Immature natural killer cell (primary cell): ENCODE measurements at regions not wholly inside any gene's neighbourhood (a gene's known extent, or its start where the extent isn't known, plus 50 kb on each side); places are given as distances from the start of the nearest gene placed in this dataset.
"Not testable (repeated sequence)": the region's sequence is repeated elsewhere in the genome, so short reads cannot be mapped to it uniquely, and the experiment has no call there.

Experiments used
- DNase-seq, 3 donors: peaks; one replicate each; pipeline ENCODE4 v3.0.0; 2022; ENCODE audit warnings: mixed read lengths in 1 of 3
- H3K27ac Mint-ChIP-seq, 6 donors: one replicate each; pipeline ENCODE4 v1.8.0; 2020; ENCODE audit warnings: mixed read lengths in 6 of 6, mild to moderate bottlenecking in 5 of 6, inconsistent platforms in 4 of 6, moderate library complexity in 3 of 6
- H3K27me3 Mint-ChIP-seq, 3 donors: one replicate each; pipeline ENCODE4 v1.8.0; 2020 to 2021; ENCODE audit warnings: low read depth in 3 of 3, mild to moderate bottlenecking in 3 of 3, mixed read lengths in 3 of 3, moderate library complexity in 3 of 3, inconsistent platforms in 1 of 3
- H3K36me3 Mint-ChIP-seq, 3 donors: one replicate each; pipeline ENCODE4 v1.8.0; 2020; ENCODE audit warnings: mixed read lengths in 3 of 3, inconsistent platforms in 2 of 3, mild to moderate bottlenecking in 2 of 3
- H3K4me1 Mint-ChIP-seq, 2 donors: one replicate each; pipeline ENCODE4 v1.8.0; 2020; ENCODE audit warnings: inconsistent platforms in 2 of 2, mild to moderate bottlenecking in 2 of 2, mixed read lengths in 2 of 2, moderate library complexity in 1 of 2
- H3K4me3 Mint-ChIP-seq, 5 donors: one replicate each; pipeline ENCODE4 v1.8.0; 2020; ENCODE audit warnings: mild to moderate bottlenecking in 5 of 5, mixed read lengths in 5 of 5, inconsistent platforms in 3 of 5, moderate library complexity in 3 of 5
- H3K9me3 Mint-ChIP-seq, 6 donors: one replicate each; pipeline ENCODE4 v1.8.0; 2020; ENCODE audit warnings: mild to moderate bottlenecking in 6 of 6, mixed read lengths in 6 of 6, inconsistent platforms in 4 of 6, moderate library complexity in 3 of 6

DNA sequence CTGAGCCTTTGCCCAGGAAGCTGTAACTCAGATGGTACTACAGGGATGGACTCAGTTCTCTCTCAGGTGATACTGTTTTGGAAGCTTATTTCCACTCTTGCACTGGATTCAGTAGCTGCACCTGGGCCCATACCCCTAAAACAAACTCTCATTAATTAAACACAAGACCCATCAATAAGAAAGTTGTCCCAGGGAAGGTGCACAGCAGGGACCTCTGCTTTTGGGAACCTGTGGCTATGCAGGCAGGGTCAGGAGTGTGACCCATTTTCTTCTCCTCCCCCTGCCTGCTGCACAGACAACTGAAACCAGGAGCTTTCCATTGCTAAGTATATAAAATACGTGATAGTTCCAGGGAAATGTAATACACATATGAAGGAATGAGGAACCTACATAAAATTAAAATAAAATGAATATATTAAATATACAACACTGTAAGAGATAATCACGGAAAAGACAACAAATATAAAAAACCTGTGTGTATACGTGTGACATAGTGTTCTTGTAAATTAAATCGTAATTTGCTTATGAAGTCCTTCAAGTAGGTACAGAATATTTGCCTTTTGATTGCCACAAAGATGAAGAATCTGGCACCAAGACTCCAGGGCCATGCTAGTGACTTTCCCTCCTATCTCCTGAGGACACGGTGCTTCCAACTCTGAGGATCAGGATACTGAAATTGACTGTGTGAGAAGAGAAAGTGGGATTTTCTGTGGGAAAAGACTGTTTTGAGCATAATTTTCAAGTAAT, 101.6 kb upstream of the GOLGA6L6 start:
- peaks cover 0 to 6% of the 10 kb centered on the region in 2 donors for H3K4me1 Mint-ChIP-seq
- peak overlapping the region in 1 of 6 donors; percentile 0 for H3K27ac Mint-ChIP-seq
- no peak overlapping the region for H3K4me3 Mint-ChIP-seq
- DNase-seq = no peak
- H3K9me3 Mint-ChIP-seq = no peaks in the 10 kb centered on the region
- peaks cover 0 to 5% (median 0%) of the 10 kb centered on the region in 3 donors for H3K27me3 Mint-ChIP-seq
- H3K36me3 Mint-ChIP-seq = peaks cover 0 to 5% (median 0%) of the 10 kb centered on the region in 3 donors

DNA sequence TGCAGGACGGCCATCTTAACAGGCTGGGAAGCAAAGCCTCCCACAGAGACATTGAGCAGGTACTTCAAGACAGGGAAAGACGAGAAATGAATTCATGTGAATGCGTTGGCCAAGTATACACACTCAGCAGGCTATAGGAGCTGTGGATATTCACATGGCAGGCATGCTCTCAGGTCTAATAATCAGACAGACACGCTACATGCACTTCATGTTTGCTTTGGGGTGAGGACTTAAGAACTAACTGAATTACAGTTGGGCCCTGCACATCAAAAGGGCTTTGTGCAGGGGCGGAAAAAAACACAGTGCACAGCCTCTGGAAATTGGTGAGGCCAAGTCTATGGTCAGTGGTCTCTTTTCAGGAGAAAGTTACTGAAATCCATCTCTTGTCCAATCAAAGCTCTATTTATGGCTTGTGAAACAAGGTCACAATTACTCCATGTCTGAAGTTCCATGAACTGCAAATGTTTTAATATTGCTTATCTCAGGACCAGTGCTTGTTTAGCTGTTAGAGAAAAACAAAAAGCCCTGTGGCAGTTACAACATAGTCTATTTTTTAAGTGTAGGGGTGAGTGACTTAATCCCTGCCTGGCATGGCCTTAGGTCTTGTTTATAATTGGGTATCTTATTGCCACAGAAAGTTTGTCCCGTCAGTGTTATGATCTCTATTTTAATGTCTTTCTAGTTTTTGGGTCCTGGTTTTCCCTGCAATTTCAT, 100.6 kb upstream of the GOLGA6L6 start:
- peaks cover 0 to 6% of the 10 kb centered on the region in 2 donors for H3K4me1 Mint-ChIP-seq
- H3K36me3 Mint-ChIP-seq = peaks cover 0 to 5% (median 0%) of the 10 kb centered on the region in 3 donors
- H3K4me3 Mint-ChIP-seq = no peak overlapping the region
- H3K27me3 Mint-ChIP-seq = peaks cover 0 to 5% (median 0%) of the 10 kb centered on the region in 3 donors
- no peaks in the 10 kb centered on the region for H3K9me3 Mint-ChIP-seq
- peak overlapping the region in 1 of 6 donors; percentile 0 for H3K27ac Mint-ChIP-seq
- DNase-seq = no peak

DNA sequence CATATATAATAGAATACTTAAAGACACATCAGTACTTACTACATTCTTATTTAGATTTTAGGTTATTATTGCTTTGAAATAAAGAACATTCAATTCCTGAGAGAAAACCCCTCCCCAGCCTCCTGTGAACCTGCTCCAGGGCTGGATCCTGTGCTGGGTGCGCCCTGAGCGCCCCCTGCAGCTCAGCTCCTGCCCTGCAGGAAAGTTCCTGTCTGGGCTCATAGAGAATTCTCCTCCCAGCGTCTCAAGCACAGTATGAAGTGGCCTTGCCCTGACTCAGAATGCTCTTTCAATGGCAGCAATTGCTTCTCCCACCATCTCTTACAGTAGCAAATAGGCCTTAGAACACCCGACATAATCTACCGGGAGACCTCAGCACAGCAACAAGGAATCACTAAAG, 98.8 kb upstream of the GOLGA6L6 start:
- H3K27me3 Mint-ChIP-seq, H3K9me3 Mint-ChIP-seq, H3K27ac Mint-ChIP-seq, H3K36me3 Mint-ChIP-seq, H3K4me3 Mint-ChIP-seq, H3K4me1 Mint-ChIP-seq: not testable (repeated sequence)
- DNase-seq = peak in 2 of 3 donors; percentile 42 to 48

DNA sequence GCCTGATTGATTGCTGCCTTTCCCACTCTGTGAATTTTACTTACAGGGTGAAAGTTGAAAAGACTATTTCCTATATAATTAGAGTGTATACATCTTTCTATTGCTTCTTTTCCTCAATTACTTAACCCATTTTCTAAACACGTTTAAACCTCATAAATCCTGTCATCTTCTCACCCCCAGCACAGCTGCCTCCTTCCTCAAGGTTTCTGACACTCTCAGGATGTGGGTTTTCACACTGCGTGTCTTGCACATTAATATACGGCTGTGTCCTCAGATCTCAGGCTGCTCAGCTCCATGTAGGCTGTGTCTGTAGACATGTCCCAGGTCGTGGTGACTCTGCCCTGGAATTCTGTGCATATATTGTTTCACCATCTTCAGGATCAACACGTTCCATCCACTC, 97.6 kb upstream of the GOLGA6L6 start:
- not testable (repeated sequence) for H3K27me3 Mint-ChIP-seq, H3K36me3 Mint-ChIP-seq, H3K27ac Mint-ChIP-seq, H3K4me3 Mint-ChIP-seq, H3K9me3 Mint-ChIP-seq, H3K4me1 Mint-ChIP-seq
- DNase-seq = peak in 1 of 3 donors; percentile 17

DNA sequence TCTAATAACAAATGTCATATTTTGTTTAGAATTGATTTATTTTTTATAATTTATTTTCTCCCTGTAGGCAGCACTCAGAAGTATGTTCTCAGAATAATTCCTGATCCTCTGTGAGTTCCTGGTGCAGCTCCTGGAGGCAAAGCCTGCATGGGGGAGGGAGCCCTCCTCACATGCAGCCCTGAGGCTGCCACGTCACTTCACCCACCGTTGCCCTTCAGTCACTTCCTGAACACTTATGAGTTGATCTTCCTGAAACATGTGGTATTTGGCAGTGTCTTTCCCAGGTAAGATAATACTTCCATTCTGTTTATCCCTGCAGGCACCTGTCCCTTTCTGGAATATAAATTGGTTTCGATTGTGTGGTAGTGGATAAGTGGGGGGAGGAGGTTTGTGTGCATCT, 95.9 kb upstream of the GOLGA6L6 start:
- DNase-seq, H3K4me3 Mint-ChIP-seq, H3K9me3 Mint-ChIP-seq, H3K36me3 Mint-ChIP-seq, H3K4me1 Mint-ChIP-seq, H3K27ac Mint-ChIP-seq, H3K27me3 Mint-ChIP-seq: not testable (repeated sequence)

DNA sequence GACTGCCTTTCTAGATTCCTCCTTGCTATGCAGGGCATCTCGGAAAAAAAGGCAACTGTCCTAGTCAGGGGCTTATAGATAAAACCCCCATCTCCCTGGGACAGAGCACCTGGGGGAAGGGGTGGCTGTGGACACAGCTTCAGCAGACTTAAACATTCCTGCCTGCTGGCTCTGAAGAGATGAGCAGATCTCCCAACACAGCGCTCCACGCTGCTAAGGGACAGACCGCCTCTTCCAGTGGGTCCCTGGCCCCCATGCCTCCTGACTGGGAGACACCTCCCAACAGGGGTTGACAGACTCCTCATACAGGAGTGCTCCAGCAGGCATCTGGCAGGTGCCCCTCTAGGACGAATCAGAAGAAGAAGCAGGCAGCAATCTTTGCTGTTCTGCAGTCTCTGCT, 87.9 kb upstream of the GOLGA6L6 start:
- H3K9me3 Mint-ChIP-seq, H3K27ac Mint-ChIP-seq, H3K4me3 Mint-ChIP-seq, H3K4me1 Mint-ChIP-seq, DNase-seq, H3K27me3 Mint-ChIP-seq, H3K36me3 Mint-ChIP-seq: not testable (repeated sequence)

DNA sequence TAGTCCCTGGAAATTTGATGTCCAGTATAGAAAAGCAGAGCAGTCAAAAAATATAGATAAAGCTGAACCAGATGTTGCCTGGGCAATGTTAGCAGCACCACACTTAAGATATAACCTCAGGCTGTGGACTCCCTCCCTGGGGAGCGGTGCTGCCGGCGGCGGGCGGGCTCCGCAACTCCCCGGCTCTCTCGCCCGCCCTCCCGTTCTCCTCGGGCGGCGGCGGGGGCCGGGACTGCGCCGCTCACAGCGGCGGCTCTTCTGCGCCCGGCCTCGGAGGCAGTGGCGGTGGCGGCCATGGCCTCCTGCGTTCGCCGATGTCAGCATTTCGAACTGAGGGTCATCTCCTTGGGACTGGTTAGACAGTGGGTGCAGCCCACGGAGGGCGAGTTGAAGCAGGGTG, 86.9 kb upstream of the GOLGA6L6 start:
- not testable (repeated sequence) for H3K4me1 Mint-ChIP-seq, H3K4me3 Mint-ChIP-seq, H3K27ac Mint-ChIP-seq, DNase-seq, H3K9me3 Mint-ChIP-seq, H3K27me3 Mint-ChIP-seq, H3K36me3 Mint-ChIP-seq

DNA sequence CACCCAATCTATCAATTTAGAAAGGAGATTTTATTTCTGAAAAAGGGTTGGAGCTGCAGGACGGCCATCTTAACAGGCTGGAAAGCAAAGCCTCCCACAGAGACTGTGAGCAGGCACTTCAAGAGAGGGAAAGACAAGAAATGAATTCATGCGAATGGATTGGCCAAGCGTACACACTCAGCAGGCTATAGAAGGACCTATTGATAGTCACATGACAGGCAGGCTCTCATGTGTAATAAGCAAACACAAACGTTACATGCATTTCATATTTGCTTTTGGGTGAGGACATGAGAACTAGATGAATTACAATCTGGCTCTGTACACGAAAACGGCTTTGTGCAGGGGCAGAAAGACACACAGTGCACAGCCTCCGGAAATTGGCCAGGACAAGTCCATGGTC, 83.9 kb upstream of the GOLGA6L6 start:
- H3K4me3 Mint-ChIP-seq, H3K27ac Mint-ChIP-seq, H3K4me1 Mint-ChIP-seq, DNase-seq, H3K9me3 Mint-ChIP-seq, H3K27me3 Mint-ChIP-seq, H3K36me3 Mint-ChIP-seq: not testable (repeated sequence)

DNA sequence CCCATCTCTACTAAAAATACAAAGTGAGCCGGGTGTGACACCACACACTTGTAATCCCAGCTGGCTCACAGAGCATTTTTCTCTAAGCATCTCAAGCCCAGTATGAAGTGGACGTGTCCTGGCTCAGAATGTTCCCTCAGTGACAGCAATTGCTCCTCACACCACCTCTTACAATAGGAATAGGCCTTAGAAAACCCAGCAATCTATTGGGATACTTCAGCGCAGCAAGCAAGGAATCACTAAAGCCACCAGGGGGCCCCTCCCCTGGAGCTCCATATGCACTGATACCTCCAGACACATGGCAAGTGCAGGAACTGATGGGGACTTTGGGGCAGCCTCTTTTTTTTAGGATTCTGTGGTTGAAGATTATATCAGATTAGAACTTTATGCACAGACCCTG, 82.5 kb upstream of the GOLGA6L6 start:
- H3K36me3 Mint-ChIP-seq, H3K27ac Mint-ChIP-seq, DNase-seq, H3K9me3 Mint-ChIP-seq, H3K27me3 Mint-ChIP-seq, H3K4me1 Mint-ChIP-seq, H3K4me3 Mint-ChIP-seq: not testable (repeated sequence)

DNA sequence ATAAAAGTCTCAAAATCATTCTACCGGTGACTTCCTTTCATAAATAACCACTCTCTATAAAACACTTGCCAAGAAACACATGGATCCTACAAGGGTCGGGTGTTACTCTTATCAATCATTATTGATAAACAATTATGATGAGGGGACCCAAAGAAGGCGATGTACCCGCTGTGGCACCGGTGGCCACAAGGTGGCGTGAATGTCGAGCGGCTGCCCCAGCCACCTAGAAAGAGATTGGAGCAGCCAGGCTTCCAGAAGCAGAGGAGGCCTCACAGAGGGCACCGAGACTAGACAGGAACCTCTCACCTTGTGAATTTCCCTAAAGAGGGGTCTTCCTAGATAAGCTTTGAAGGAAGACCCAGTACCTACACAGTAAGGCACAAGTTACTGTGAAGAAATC, 80.5 kb upstream of the GOLGA6L6 start:
- not testable (repeated sequence) for H3K9me3 Mint-ChIP-seq, DNase-seq, H3K36me3 Mint-ChIP-seq, H3K27me3 Mint-ChIP-seq, H3K27ac Mint-ChIP-seq, H3K4me1 Mint-ChIP-seq, H3K4me3 Mint-ChIP-seq

DNA sequence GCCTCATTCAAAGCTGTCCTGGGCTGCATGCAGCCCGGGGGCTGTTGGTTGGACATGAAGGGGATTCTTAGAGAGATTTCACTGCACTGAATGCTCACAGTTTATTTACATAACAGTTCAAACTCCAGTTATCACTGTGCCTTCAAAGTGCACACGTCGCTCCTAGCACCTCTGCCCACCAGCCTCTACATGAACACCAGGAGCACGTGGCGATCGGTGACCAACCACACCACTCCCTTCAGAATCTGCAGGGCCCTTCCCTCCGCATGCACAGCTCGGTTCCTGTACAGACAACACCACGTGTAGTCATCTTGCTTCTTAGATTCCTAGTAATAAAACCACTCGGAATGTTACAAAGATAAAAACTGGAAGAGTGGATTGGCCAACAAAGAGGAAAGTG, 72.9 kb upstream of the GOLGA6L6 start:
- peak overlapping the region in 1 of 5 donors; percentile 30 for H3K4me3 Mint-ChIP-seq

DNA sequence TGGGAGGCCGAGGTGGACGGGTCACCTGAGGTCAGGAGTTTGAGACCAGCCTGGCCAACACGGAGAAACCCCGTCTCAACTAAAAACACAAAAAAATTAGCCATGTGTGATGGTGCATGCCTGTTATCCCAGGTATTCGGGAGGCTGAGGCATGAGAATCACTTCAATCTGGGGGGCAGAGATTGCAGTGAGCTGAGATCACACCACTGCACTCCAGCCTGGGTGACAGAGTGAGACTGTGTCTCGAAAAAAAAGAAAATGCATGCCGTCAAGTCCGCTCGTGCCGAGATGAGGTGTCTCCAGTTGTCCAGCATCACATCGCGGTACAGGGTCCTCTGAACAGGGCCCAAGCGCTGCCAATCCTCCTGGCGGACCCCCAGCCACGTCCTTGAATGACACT, 71.2 kb upstream of the GOLGA6L6 start:
- DNase-seq, H3K27me3 Mint-ChIP-seq, H3K9me3 Mint-ChIP-seq, H3K36me3 Mint-ChIP-seq, H3K27ac Mint-ChIP-seq, H3K4me1 Mint-ChIP-seq, H3K4me3 Mint-ChIP-seq: not testable (repeated sequence)

More for the DNA sequence above, 72.9 kb upstream of the GOLGA6L6 start:
- not testable (repeated sequence) for H3K9me3 Mint-ChIP-seq, H3K27me3 Mint-ChIP-seq, H3K4me1 Mint-ChIP-seq, H3K36me3 Mint-ChIP-seq
- peak overlapping the region in 1 of 6 donors; percentile 68 for H3K27ac Mint-ChIP-seq
- peak in 1 of 3 donors; percentile 16 for DNase-seq

DNA sequence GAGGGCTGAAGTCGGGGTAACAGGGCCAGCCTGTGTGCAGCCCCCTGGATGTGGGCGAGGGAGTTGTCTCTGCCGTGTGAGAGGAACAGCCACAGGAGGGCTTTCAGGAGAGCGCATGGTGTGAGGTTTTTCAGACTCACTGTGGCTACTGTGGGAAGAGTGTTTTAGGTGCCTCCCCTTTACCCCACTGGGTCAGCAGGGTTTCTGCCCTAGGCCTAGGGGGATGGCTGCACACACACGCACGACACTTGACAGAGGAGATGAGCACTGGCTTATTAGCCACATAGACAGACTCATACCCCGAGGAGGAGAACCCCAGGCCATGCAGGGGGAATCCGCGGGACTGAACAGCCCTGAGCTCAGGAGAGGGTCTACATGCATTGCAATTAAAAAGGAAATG, 70.8 kb upstream of the GOLGA6L6 start:
- peak overlapping the region in 4 of 5 donors; percentile 33 to 61 (median 57) for H3K4me3 Mint-ChIP-seq
- H3K27ac Mint-ChIP-seq = peak overlapping the region in 2 of 6 donors; percentile 59 to 73
- not testable (repeated sequence) for H3K4me1 Mint-ChIP-seq, H3K9me3 Mint-ChIP-seq, H3K36me3 Mint-ChIP-seq, H3K27me3 Mint-ChIP-seq
- DNase-seq = peak; percentile 36 to 62 (median 59)

DNA sequence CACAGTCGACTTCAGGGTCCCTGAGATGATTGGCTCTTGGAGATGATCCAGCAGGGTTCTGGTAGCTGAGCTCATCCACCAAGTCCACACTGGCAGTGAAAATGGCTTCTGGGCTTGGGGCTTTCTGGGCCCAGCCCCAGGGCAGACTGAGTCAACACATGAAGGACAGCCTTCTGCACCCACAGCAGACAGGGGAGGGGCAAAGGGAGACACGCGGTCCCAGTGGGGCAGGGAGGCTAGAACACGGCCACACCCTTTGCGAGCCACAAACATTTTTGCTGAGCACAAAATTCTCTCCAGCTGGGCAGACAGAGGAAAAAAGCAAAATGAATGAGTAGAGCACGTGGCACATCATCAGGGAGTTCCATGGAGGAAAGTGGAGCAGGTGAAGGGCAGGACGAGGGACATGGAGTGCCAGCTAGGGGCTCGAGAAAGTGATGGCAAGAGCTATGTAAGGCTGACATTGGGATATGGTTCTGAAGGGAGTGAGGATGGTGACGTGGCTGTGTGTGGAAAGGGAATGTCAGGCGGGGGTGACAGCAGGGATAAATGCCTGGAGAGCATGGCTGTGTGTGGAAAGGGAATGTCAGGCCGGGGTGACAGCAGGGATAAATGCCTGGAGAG, 70.2 kb upstream of the GOLGA6L6 start:
- Mint-ChIP-seq H3K4me3 (peak overlapping the region in 1 of 5 donors; percentile 59), H3K27ac (peak overlapping the region in 1 of 6 donors; percentile 33)
- H3K9me3 Mint-ChIP-seq, H3K27me3 Mint-ChIP-seq, H3K4me1 Mint-ChIP-seq, H3K36me3 Mint-ChIP-seq: not testable (repeated sequence)
- DNase-seq = peak in 1 of 3 donors; percentile 18
